GM21367 (cell line): ENCODE measurements at regions not wholly inside any gene's neighbourhood (a gene's known extent, or its start where the extent isn't known, plus 50 kb on each side); places are given as distances from the start of the nearest gene placed in this dataset.
"Not testable (repeated sequence)": the region's sequence is repeated elsewhere in the genome, so short reads cannot be mapped to it uniquely, and the experiment has no call there.

Experiments used
- ATAC-seq: cut with Tn5 transposase; IDR thresholded peaks from one replicate; pipeline ENCODE4 v1.9.1; 2021; ENCODE audit not compliant: unreplicated experiment

DNA sequence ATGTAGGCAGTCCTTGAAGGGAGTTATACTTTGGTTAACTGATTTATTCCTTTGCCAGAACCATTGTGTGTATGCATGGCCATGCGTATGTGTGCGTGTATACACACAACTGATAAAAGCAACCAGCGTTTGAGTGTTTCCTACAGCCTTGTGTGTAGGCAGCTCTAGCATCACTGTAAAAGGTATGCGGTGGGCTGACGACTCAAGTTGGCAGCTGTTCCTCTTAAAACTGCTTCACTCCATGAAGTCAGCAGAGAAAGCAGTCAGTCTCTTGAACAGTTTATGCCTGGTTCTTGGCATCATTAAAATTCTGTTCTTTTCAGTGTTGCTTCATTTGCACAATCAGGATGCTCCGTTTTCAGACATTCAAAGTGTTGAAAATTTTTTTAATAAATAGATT, 103.5 kb upstream of the FRMPD4 start:
- no peak for ATAC-seq

DNA sequence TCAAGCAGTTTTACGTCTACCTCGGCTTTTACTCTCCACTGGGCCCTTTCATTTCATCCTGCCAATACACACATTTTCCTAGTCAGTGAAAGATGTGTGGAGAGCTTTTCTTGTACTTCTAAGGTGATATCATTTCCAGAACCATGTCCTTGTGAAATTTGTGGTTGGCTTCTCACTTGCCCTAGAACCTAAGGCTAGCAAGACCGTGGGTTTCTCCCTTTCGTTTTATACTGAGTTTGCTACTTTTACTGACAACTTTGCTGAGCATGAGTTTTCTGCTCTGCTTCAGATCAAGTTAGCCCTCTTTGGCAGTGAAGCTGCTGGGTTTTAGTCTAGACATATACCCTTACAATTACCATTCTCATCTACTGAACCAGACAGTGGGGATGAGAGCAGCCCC, 95.7 kb upstream of the FRMPD4 start:
- no peak for ATAC-seq

DNA sequence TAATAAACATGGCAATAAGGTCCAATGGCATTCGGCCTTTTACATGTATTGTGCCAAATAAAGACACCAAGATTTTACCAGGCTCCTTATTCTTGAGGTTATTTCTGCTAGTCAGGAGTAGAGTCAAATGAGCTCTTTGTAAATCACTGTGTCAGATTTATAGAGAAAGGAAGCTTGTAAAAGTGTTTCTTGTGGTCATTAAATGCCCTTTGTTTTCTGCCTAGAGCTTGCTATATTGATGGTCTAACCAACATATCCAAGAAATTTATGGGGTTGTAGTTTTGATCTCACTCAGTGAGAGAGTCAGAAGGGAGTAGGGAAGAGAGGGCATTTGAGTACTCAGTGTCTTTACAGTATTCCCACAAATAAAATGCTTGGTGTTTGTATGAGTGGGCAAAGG, 86.2 kb upstream of the FRMPD4 start:
- no peak for ATAC-seq

DNA sequence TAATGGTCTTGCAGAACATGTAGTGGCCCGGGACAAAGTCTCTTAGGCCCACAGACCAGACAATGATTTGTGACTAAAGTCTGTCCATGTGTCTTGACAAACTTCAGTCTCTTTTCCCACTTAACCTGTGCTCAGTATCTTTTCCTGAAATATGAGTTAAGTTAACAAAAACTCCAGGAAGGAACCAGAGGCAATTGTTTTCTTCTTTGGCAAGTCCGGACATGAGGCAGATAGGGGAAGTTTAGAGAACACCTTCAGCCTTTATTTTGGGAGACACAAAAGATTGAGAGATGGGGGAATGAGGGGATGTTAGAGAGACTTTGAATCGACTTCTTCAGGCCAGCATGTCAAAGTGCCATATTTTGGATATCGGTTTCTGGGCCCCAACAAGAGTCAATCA, 80.2 kb upstream of the FRMPD4 start:
- ATAC-seq, result no peak

DNA sequence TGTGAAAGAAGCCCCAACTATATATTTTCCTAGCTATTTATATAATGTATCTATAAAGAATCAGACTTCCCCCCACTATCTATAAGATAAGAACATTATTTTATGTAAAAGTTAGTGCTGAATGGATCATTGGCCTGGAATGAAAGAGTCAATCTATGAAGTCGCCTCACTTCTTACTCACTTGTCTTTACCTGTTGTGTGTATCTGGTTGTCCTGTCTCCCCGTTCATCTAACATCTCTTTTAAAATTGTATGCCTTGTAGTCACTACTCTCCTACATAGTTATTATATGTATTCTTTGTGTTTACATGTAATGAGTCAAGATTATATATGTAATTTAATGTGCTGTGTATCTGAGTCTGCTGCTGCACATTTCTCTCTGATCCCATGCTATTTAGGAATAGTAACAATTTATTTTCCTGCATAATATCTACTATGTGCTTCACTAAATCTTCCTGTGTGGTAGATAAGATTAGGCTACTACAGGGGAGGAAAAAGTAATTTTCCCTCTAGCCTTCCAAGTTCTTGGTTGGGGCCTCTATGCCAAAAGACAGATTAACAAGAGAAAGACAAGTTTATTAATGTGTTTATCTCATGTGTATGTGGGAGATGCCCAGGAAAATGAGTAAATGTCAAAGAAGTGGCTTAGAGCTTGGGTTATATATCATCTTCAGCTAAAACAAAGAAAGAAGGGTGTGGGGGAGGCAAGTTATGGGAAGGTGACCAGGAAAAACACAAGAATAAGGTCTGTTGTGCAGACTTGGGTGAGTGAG, 77.6 kb upstream of the FRMPD4 start:
- ATAC-seq, result no peak

- no peak for ATAC-seq
These were observed 73.0 kb upstream of the FRMPD4 start for GRCh38 chrX:12065251-12065650.

DNA sequence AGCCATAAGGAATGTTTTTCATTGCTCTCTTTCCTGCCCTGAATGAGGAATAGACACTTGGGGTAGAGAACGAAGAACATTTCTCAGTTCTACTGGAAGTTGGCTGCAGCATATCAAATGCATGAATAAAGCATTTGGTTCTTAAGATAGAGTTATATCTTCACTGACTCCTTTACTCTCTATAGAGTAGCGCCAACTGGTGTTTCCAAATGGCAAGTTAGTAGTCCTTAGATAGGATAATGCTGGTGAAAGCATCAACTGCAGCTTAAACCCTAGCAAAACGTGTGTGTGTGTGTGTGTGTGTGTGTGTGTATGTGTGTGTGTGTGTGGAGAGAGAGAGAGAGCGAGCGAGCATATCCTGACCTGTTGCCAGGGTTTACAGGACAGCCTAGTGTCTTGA, 62.2 kb upstream of the FRMPD4 start:
- ATAC-seq, result no peak

DNA sequence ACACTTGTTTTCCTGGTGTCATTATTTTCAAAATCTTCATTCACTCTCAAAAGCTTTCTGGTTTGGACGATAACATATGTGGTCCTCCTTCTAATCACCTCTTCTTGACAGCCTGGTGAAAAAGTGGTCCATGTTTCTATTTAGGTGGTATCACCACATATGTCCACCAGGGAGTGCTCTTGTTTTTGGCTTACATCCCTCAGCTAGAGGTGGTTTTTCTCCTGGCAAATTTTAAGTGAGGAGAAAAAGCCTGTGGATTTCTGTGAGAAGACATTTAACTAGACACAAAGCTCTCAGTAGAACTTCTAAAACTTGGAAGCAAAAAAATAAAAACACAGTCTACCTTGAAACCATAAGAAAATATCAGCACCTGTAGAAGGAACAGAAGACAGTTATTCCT, 58.0 kb upstream of the FRMPD4 start:
- no peak for ATAC-seq

DNA sequence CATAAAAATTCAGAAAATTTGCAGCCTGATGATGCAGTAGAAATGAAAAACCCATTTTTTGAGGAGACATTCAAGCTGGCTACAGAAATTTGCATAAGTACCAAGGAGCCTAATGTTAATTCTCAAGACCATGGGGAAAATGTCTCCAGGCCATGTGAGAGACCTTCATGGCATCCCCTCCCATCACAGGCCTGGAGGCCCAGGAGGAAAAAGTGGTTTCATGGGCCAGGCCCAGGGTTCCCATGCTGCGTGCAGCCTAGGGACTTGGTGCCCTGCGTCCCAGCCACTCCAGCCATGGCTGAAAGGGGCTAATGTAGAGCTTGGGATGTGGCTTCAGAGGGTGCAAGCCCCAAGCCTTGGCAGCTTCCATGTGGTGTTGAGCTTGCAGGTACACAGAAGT, 55.3 kb upstream of the FRMPD4 start:
- ATAC-seq, result not testable (repeated sequence)
